ENCODE measurements at regions not wholly inside any gene's neighbourhood (a gene's known extent, or its start where the extent isn't known, plus 50 kb on each side); places are given as distances from the start of the nearest gene placed in this dataset.

DNA sequence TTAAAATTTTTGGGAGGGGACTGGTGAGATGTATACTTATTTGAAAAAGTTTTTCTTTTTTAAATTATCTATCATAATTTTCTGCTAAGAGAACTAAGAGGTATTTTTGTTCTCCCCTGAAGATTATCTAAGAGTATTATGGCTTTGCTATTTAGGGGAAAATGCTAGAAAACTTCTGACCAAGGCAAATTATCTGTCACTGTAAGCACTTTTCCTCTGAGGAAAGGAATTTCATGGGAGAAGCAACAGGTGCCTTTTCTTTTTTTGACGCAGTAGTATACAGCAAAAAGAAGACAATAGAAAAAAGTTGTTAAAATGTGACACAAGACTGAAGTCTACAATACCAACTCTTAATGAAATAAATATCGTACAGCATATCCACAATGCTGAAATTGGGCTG is 201.6 kb upstream of the NANOGP8 start:
- peaks cover 4% of the 10 kb centered on the region for H3K27me3 Mint-ChIP-seq (ENCODE audit: insufficient read depth, low read depth, poor library complexity)
- Histone ChIP-seq H2AFZ (no peak overlapping the region), H4K20me1 (replicated peaks; ENCODE audit: insufficient read depth) (no peaks in the 10 kb centered on the region), H3K4me3 (no peak overlapping the region), H3K36me3 (ENCODE audit: insufficient read depth) (no peaks in the 10 kb centered on the region), H3K79me2 (replicated peaks; ENCODE audit: insufficient read depth) (no peaks in the 10 kb centered on the region), H3K9me2 (ENCODE audit: insufficient read depth) (peaks cover 14% of the 10 kb centered on the region; the same call in 1 of the 2 replicates), H3K27ac (ENCODE audit: low read depth) (no peak overlapping the region), H3K4me1 (ENCODE audit: insufficient read depth) (no peaks in the 10 kb centered on the region), H3K4me2 (no peak overlapping the region), H3F3A (replicated peaks; ENCODE audit: low read depth) (no peaks in the 10 kb centered on the region), H3K27me3 (ENCODE audit: insufficient read depth) (no peaks in the 10 kb centered on the region)
- H3K9me3 Mint-ChIP-seq: peaks cover 12% of the 10 kb centered on the region; the same call in 2 of the 3 replicates
- no peak overlapping the region for H3K27ac Mint-ChIP-seq
- DNase-seq (ENCODE audit: low spot score) (no peak), ATAC-seq (no peak)
- TF ChIP-seq REST (IDR thresholded peaks at IDR 0.05; ENCODE audit: unreplicated experiment): no peak
- no peak for TF ChIP-seq CTCF (conservative IDR thresholded peaks at IDR 0.05; ENCODE audit: low read depth in 2 of 2)
- TF ChIP-seq, protein P1, sequence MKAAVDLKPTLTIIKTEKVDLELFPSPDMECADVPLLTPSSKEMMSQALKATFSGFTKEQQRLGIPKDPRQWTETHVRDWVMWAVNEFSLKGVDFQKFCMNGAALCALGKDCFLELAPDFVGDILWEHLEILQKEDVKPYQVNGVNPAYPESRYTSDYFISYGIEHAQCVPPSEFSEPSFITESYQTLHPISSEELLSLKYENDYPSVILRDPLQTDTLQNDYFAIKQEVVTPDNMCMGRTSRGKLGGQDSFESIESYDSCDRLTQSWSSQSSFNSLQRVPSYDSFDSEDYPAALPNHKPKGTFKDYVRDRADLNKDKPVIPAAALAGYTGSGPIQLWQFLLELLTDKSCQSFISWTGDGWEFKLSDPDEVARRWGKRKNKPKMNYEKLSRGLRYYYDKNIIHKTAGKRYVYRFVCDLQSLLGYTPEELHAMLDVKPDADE (IDR thresholded peaks at IDR 0.05): no peak
- no peak for TF ChIP-seq NANOG (IDR thresholded peaks at IDR 0.05; ENCODE audit: borderline replicate concordance)
- TF ChIP-seq EZH2phosphoT487 (IDR thresholded peaks at IDR 0.05; ENCODE audit: unreplicated experiment): no peak
- no peak for TF ChIP-seq ZNF331 (CRISPR knock-in tag; IDR thresholded peaks at IDR 0.05; ENCODE audit: low read depth)
- no peak for TF ChIP-seq JUNB (IDR thresholded peaks at IDR 0.05; ENCODE audit: unreplicated experiment)
- H3K4me3 Mint-ChIP-seq: no peak overlapping the region
- peaks cover 3% of the 10 kb centered on the region; the same call in 1 of the 3 replicates for H3K4me1 Mint-ChIP-seq
- H3K36me3 Mint-ChIP-seq (ENCODE audit: low read depth): peaks cover 13% of the 10 kb centered on the region

DNA sequence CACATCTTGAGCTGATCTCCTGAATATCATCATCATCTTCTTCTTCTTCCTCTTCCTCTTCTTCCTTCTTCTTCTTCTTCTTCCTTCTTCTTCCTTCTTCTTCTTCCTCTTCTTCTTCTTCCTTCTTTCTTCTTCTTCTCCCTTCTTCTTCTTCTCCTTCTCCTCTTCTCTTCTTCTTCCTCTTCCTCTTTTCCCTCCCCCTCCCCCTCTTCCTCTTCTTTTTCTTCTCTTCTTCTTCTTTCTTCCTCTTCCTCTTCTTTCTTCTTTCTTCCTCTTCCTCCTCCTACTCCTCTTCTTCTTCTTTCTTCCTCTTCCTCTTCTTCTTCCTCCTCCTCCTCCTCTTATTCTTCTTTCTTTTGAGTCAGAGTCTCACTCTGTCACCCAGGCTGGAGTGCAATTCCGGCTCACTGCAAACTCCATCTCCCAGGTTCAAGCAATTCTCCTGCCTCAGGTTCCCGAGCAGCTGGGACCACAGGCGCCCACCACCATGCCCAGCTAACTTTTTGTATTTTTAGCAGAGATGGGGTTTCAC is 197.9 kb upstream of the NANOGP8 start:
- Histone ChIP-seq H3K27ac (ENCODE audit: low read depth) (no peak overlapping the region), H4K20me1 (replicated peaks; ENCODE audit: insufficient read depth) (no peaks in the 10 kb centered on the region), H3K27me3 (ENCODE audit: insufficient read depth) (no peaks in the 10 kb centered on the region), H3K4me3 (no peak overlapping the region), H3K4me2 (no peak overlapping the region), H3K4me1 (ENCODE audit: insufficient read depth) (no peaks in the 10 kb centered on the region), H3F3A (replicated peaks; ENCODE audit: low read depth) (no peaks in the 10 kb centered on the region), H2AFZ (no peak overlapping the region), H3K79me2 (replicated peaks; ENCODE audit: insufficient read depth) (no peaks in the 10 kb centered on the region), H3K36me3 (ENCODE audit: insufficient read depth) (no peaks in the 10 kb centered on the region), H3K9me2 (ENCODE audit: insufficient read depth) (peaks cover 14% of the 10 kb centered on the region; the same call in 1 of the 2 replicates)
- ATAC-seq: no peak
- Mint-ChIP-seq H3K27me3 (ENCODE audit: insufficient read depth, low read depth, poor library complexity) (peaks cover 4% of the 10 kb centered on the region), H3K9me3 (peaks cover 26% of the 10 kb centered on the region), H3K36me3 (ENCODE audit: low read depth) (peaks cover 20% of the 10 kb centered on the region), H3K27ac (no peak overlapping the region), H3K4me3 (no peak overlapping the region), H3K4me1 (no peaks in the 10 kb centered on the region)
- no peak for DNase-seq (ENCODE audit: low spot score)
- no peak for TF ChIP-seq REST (IDR thresholded peaks at IDR 0.05; ENCODE audit: unreplicated experiment)
- TF ChIP-seq, protein P1 (IDR thresholded peaks at IDR 0.05): no peak
- TF ChIP-seq STAT1 (IDR thresholded peaks at IDR 0.05; ENCODE audit: unreplicated experiment): no peak
- TF ChIP-seq NANOG (IDR thresholded peaks at IDR 0.05; ENCODE audit: borderline replicate concordance): no peak
- no peak for TF ChIP-seq EZH2phosphoT487 (IDR thresholded peaks at IDR 0.05; ENCODE audit: unreplicated experiment)
- no peak for TF ChIP-seq ZNF114 (CRISPR knock-in tag; IDR thresholded peaks at IDR 0.05)
- no peak for TF ChIP-seq JUNB (IDR thresholded peaks at IDR 0.05; ENCODE audit: unreplicated experiment)
- TF ChIP-seq POLR2AphosphoS5 (IDR thresholded peaks at IDR 0.05; ENCODE audit: low read depth): no peak
